ENCODE measurements at regions not wholly inside any gene's neighbourhood (a gene's known extent, or its start where the extent isn't known, plus 50 kb on each side); places are given as distances from the start of the nearest gene placed in this dataset.

- TF ChIP-seq, protein P1, sequence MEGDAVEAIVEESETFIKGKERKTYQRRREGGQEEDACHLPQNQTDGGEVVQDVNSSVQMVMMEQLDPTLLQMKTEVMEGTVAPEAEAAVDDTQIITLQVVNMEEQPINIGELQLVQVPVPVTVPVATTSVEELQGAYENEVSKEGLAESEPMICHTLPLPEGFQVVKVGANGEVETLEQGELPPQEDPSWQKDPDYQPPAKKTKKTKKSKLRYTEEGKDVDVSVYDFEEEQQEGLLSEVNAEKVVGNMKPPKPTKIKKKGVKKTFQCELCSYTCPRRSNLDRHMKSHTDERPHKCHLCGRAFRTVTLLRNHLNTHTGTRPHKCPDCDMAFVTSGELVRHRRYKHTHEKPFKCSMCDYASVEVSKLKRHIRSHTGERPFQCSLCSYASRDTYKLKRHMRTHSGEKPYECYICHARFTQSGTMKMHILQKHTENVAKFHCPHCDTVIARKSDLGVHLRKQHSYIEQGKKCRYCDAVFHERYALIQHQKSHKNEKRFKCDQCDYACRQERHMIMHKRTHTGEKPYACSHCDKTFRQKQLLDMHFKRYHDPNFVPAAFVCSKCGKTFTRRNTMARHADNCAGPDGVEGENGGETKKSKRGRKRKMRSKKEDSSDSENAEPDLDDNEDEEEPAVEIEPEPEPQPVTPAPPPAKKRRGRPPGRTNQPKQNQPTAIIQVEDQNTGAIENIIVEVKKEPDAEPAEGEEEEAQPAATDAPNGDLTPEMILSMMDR (IDR thresholded peaks at IDR 0.05) = no peak
- no peak overlapping the region for H3K4me3 ChIP-seq
Observed at GRCh38 chr11:110870816-110871522, 158.7 kb upstream of the ARHGAP20 start.

GRCh38 chr11:110867951-110868350 lies 155.7 kb upstream of the ARHGAP20 start:
- TF ChIP-seq, protein P1 (IDR thresholded peaks at IDR 0.05) = no peak
- DNase-seq (ENCODE audit: low spot score) = no peak
- Histone ChIP-seq H3K4me3 (no peak overlapping the region), H3K27ac (no peak overlapping the region)

More at GRCh38 chr11:110870816-110871522, 158.7 kb upstream of the ARHGAP20 start:
- DNase-seq (ENCODE audit: low spot score) = no peak
- H3K27ac ChIP-seq = no peak overlapping the region

- no peak for DNase-seq (ENCODE audit: low spot score)
- Histone ChIP-seq H3K27ac (no peak overlapping the region), H3K4me3 (no peak overlapping the region)
- TF ChIP-seq, protein P1 (IDR thresholded peaks at IDR 0.05) = no peak
Observed at GRCh38 chr11:110866081-110866480, 153.8 kb upstream of the ARHGAP20 start.

DNA sequence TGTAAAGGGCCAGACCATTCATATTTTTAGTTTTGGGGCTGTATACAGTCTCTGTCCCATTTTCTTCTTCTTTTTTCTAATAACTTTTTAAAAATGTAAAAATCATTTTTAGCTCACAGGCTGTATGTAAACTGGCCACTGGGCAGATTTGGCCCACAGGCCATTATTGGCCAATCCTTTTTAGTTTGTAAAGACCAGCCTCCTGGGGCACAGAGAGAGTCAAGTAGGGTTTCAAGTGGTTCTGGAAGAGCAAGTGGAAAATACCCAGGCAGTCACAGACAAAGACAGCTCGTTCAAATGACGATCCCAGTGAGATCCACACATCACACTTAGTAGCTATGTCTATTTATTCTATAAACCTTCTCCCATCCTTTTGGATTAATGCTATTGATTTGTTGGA lies 150.2 kb upstream of the ARHGAP20 start:
- DNase-seq (ENCODE audit: low spot score) = no peak
- TF ChIP-seq, protein P1 (IDR thresholded peaks at IDR 0.05) = no peak
- Histone ChIP-seq H3K27ac (no peak overlapping the region), H3K4me3 (no peak overlapping the region)

GRCh38 chr11:110860461-110860860 lies 148.2 kb upstream of the ARHGAP20 start:
- H3K4me3 ChIP-seq = no peak overlapping the region
- DNase-seq (ENCODE audit: low spot score) = no peak
- no peak overlapping the region for H3K27ac ChIP-seq
- TF ChIP-seq, protein P1 (IDR thresholded peaks at IDR 0.05) = no peak

DNA sequence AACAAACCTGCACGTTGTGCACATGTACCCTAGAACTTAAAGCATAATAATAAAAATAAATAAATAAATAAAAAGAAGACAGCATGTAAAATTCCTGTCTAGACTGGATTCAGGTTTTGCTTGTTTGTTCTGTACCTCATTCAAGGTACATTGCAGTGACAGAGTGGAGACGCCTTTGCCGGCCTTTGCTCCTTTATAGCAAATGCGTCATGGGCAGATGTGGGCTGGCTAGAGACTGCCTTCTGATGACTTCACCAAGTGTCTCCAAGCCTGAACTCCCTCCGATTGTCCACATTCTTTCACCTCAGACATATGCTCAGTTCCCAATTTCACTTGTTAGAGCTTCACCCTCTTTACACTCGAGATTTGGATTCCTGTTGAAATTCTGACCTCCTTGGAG lies 147.8 kb upstream of the ARHGAP20 start:
- Histone ChIP-seq H3K4me3 (no peak overlapping the region), H3K27ac (no peak overlapping the region)
- TF ChIP-seq, protein P1 (IDR thresholded peaks at IDR 0.05) = no peak
- DNase-seq (ENCODE audit: low spot score) = no peak

DNA sequence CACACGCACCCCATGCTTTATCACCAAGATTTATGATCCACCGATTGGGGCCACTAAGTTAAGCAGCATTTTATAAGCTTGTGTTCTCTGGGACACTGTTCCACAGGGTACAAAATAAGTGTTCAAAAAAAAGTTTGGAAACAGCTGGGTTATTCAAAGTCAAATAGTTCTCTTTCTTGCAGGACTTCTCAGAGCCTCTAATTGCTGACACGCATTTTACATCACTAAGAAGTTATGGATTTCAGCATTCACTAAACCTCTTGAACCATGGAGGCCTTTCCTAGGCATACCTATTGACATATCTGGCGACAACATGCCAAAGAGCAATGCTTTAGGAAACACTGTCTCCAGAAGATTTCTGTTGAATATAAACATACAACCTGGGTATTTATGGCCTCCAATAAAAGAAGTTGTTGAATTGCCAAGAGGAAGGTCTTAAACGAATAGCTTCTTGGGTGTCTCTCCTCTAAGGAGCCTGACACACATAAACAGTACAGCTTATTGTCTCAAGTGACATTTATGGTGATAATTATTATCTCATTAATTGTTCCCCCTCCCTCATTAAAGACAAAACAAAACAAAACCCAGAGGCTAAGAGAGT lies 147.1 kb upstream of the ARHGAP20 start:
- TF ChIP-seq, protein P1 (IDR thresholded peaks at IDR 0.05) = no peak
- DNase-seq (ENCODE audit: low spot score) = no peak
- Histone ChIP-seq H3K4me3 (no peak overlapping the region), H3K27ac (no peak overlapping the region)

All from coronary artery (tissue), 2 donors.